SIG-M5 treated with dmso at 0.1 percent for 504 hours (cell line): ENCODE measurements at regions not wholly inside any gene's neighbourhood (a gene's known extent, or its start where the extent isn't known, plus 50 kb on each side); places are given as distances from the start of the nearest gene placed in this dataset.

Source experiments
- DNase-seq: peaks from one replicate; lab custom pipeline; 2025; ENCODE audit not compliant: unreplicated experiment; lab: John Stamatoyannopoulos, UW

GRCh38 chr18:45560870-45561269 lies 54.4 kb upstream of the SLC14A2 start:
- DNase-seq: no peak

- no peak for DNase-seq
These were observed 52.5 kb upstream of the SLC14A2 start for GRCh38 chr18:45562567-45563479.

GRCh38 chr18:45565280-45565970 lies 49.9 kb upstream of the SLC14A2 start:
- no peak for DNase-seq
